T-cell (primary cell): ENCODE measurements at regions not wholly inside any gene's neighbourhood (a gene's known extent, or its start where the extent isn't known, plus 50 kb on each side); places are given as distances from the start of the nearest gene placed in this dataset.
"Not testable (repeated sequence)": the region's sequence is repeated elsewhere in the genome, so short reads cannot be mapped to it uniquely, and the experiment has no call there.

Experiments
- ATAC-seq, 4 experiments: fragments of 200-7000 bp in 3 of 4; fragments of 150-1000 bp in 1 of 4; cut with Tn5 transposase; replicated peaks in 1 of 4; 1 replicate in 3 of 4; 2 replicates in 1 of 4; pipeline ENCODE4 v1.10.0; 2021; ENCODE audit warnings: moderate library complexity in 3 of 4, mild to moderate bottlenecking in 2 of 4, moderate number of reproducible peaks in 1 of 4
- CTCF ChIA-PET, 2 donors: fragments of 300-600 bp; sonication (Branson Sonifier 250); formaldehyde crosslinking; loops; one replicate each; lab custom pipeline; 2022; ENCODE audit warnings: antibody characterized with exemption in 2 of 2; lab: Charles Lee
- POLR2A ChIA-PET, 2 donors: fragments of 300-600 bp; sonication (Branson Sonifier 250); formaldehyde crosslinking; loops; one replicate each; lab custom pipeline; 2022; ENCODE audit warnings: antibody characterized with exemption in 2 of 2; lab: Charles Lee
- DNase-seq, 35 experiments: peaks; one replicate each; pipeline versions ENCODE4 v3.0.0 to v3.0.0-alpha.2; 2013 to 2023
- H3K27ac ChIP-seq: one replicate; pipeline ENCODE4 v1.5.1; 2013; ENCODE audit warnings: low read length
- H3K27me3 ChIP-seq, 2 experiments: replicated peaks in 1 of 2; 1 replicate in 1 of 2; 2 replicates in 1 of 2; pipeline versions ENCODE4 v1.6.1 to v1.7.0; 2013; ENCODE audit warnings: low read length in 1 of 2, mixed read lengths in 1 of 2; ENCODE audit not compliant: control insufficient read depth in 2 of 2, insufficient read depth in 2 of 2; ENCODE audit errors: extremely low read depth in 1 of 2
- H3K36me3 ChIP-seq, 2 donors: 1 replicate in 1 of 2; 2 replicates in 1 of 2; pipeline versions ENCODE4 v1.6.1 to v1.7.0; 2013; ENCODE audit warnings: low read length in 1 of 2; ENCODE audit not compliant: control insufficient read depth in 2 of 2, insufficient read depth in 1 of 2; ENCODE audit errors: extremely low read depth in 1 of 2
- H3K4me1 ChIP-seq, 2 experiments: 1 replicate in 1 of 2; 2 replicates in 1 of 2; pipeline versions ENCODE4 v1.6.1 to v1.7.0; 2013; ENCODE audit warnings: low read length in 2 of 2, mixed read lengths in 1 of 2; ENCODE audit not compliant: insufficient read depth in 2 of 2, control insufficient read depth in 1 of 2; ENCODE audit errors: extremely low read depth in 1 of 2
- H3K4me3 ChIP-seq, 2 donors: 1 replicate in 1 of 2; 2 replicates in 1 of 2; pipeline versions ENCODE4 v1.5.1 to v1.7.0; 2013; ENCODE audit warnings: mild to moderate bottlenecking in 2 of 2, low read length in 1 of 2, moderate library complexity in 1 of 2; ENCODE audit not compliant: control insufficient read depth in 1 of 2; ENCODE audit errors: extremely low read depth in 1 of 2
- H3K9me3 ChIP-seq: 2 replicates; pipeline ENCODE4 v1.7.0; 2013
- H3K27ac Mint-ChIP-seq, 2 donors: one replicate each; pipeline ENCODE4 v1.8.0; 2020 to 2021; ENCODE audit warnings: mild to moderate bottlenecking in 2 of 2, mixed read lengths in 2 of 2
- H3K27me3 Mint-ChIP-seq, 2 donors: one replicate each; pipeline ENCODE4 v1.8.0; 2021 to 2022; ENCODE audit warnings: mixed read lengths in 2 of 2
- H3K36me3 Mint-ChIP-seq: one replicate; pipeline ENCODE4 v1.8.0; 2021; ENCODE audit warnings: mixed read lengths
- H3K4me1 Mint-ChIP-seq, 3 donors: one replicate each; pipeline ENCODE4 v1.8.0; 2020 to 2022; ENCODE audit warnings: mixed read lengths in 3 of 3, mild to moderate bottlenecking in 1 of 3
- H3K4me3 Mint-ChIP-seq, 3 donors: one replicate each; pipeline ENCODE4 v1.8.0; 2020 to 2022; ENCODE audit warnings: mild to moderate bottlenecking in 3 of 3, mixed read lengths in 3 of 3, moderate library complexity in 3 of 3
- H3K9me3 Mint-ChIP-seq, 3 donors: one replicate each; pipeline ENCODE4 v1.8.0; 2020 to 2022; ENCODE audit warnings: mixed read lengths in 3 of 3
- WGBS: methylation state at CpG from one replicate; pipeline ENCODE4 v1.1.5; 2013; ENCODE audit warnings: missing lambda C conversion rate; ENCODE audit not compliant: insufficient coverage; 5-methylcytosine and 5-hydroxymethylcytosine counted together

DNA sequence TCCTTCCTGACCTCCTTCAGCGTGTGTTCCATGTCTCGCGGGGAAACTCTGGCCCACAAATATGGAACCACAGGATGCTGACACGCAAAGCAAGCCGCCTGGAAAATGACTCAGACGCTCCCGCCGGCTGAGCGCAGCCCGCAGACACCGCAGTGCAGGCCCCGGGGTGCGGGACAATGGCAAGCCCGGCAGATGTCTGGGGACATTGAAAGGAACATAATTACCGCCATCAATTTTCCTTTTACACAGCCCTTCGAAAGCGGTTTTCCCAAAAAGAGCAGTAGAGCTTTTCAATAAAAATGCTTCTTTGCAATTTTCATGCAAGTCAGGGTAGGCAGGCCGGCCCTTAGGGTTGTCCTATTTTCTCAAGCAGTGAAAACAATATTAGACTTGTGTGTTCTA lies 159.2 kb upstream of the SH3BP4 start:
- ATAC-seq (no peak), DNase-seq (no peak)
- Histone ChIP-seq H3K36me3 (no peaks in the 10 kb centered on the region), H3K4me1 (no peaks in the 10 kb centered on the region), H3K4me3 (no peak overlapping the region), H3K27me3 (peaks cover 0 to 23% of the 10 kb centered on the region in 2 experiments), H3K27ac (no peak overlapping the region), H3K9me3 (no peaks in the 10 kb centered on the region)
- Mint-ChIP-seq H3K9me3 (no peaks in the 10 kb centered on the region), H3K27ac (no peak overlapping the region), H3K27me3 (peaks cover 15 to 22% of the 10 kb centered on the region in 2 donors), H3K36me3 (no peaks in the 10 kb centered on the region), H3K4me3 (no peak overlapping the region), H3K4me1 (no peaks in the 10 kb centered on the region)
- 96% methylated on average over 17 of the region's 18 CpGs for WGBS
- CTCF ChIA-PET: no interaction called here
- POLR2A ChIA-PET: no interaction called here

DNA sequence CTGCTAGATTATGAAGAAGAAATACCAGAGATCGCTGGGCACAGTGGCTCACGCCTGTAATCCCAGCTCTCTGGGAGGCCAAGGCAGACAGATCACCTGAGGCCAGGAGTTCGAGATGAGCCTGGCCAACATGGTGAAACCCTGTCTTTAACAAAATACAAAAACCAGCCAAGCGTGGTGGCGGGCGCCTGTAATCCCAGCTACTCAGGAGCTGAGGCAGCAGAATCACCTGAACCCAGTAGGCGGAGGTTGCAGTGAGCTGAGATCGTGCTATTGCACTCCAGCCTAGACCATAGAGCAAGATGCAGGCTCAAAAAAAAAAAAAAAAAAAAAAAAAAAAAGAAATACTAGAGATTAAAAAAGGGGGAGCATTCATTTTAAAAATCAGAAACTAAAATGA lies 159.7 kb upstream of the SH3BP4 start:
- peaks cover 0 to 26% of the 10 kb centered on the region in 2 experiments for H3K27me3 ChIP-seq
- not testable (repeated sequence) for ATAC-seq

DNA sequence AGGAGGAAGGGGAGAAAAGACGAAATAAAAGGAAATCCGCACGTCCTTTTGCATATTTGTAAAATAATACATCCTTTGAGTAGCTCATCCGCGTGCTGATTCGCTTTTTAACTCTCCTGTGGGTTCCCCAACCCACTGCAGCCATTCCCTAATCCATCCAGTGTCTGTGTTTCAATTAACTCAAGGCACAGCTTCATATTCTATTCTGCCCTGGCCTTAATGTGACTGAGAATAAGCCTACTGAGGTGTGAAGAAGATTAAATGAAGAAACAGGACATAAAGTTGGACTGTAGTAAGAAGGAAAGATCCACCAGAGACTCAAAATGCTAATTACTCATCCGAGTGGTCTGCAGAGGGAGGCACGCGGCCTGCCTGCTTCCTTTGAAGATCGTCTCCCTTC lies 161.4 kb upstream of the SH3BP4 start:
- WGBS: no CpG with 5 or more reads among the region's 10 CpGs
- Mint-ChIP-seq H3K4me1 (no peaks in the 10 kb centered on the region), H3K9me3 (no peaks in the 10 kb centered on the region), H3K27me3 (peaks cover 12 to 15% of the 10 kb centered on the region in 2 donors), H3K36me3 (no peaks in the 10 kb centered on the region), H3K27ac (no peak overlapping the region), H3K4me3 (no peak overlapping the region)
- no peak overlapping the region for H3K4me3 ChIP-seq
- no peaks in the 10 kb centered on the region for H3K36me3 ChIP-seq
- no peaks in the 10 kb centered on the region for H3K9me3 ChIP-seq
- H3K27me3 ChIP-seq: peaks cover 0 to 33% of the 10 kb centered on the region in 2 experiments
- ATAC-seq (no peak), DNase-seq (no peak)
- no peak overlapping the region for H3K27ac ChIP-seq
- no peaks in the 10 kb centered on the region for H3K4me1 ChIP-seq
- ChIA-PET POLR2A (no interaction called here), CTCF (interaction anchor here in 1 of 2 donors (0.7 kb wide), 1 partner anchor 1003 kb away, joined by 3 read pairs; no protein-coding TSS in a partner anchor)

More for the DNA sequence above, 159.7 kb upstream of the SH3BP4 start:
- H3K4me3 ChIP-seq, H3K9me3 Mint-ChIP-seq, H3K4me1 ChIP-seq, POLR2A ChIA-PET, H3K36me3 ChIP-seq, CTCF ChIA-PET, H3K27ac ChIP-seq, H3K4me1 Mint-ChIP-seq, H3K36me3 Mint-ChIP-seq, H3K27ac Mint-ChIP-seq, H3K9me3 ChIP-seq, DNase-seq, H3K4me3 Mint-ChIP-seq: not testable (repeated sequence)
- WGBS: 100% methylated on average over 1 of the region's 8 CpGs
- peaks cover 15 to 19% of the 10 kb centered on the region in 2 donors for H3K27me3 Mint-ChIP-seq

DNA sequence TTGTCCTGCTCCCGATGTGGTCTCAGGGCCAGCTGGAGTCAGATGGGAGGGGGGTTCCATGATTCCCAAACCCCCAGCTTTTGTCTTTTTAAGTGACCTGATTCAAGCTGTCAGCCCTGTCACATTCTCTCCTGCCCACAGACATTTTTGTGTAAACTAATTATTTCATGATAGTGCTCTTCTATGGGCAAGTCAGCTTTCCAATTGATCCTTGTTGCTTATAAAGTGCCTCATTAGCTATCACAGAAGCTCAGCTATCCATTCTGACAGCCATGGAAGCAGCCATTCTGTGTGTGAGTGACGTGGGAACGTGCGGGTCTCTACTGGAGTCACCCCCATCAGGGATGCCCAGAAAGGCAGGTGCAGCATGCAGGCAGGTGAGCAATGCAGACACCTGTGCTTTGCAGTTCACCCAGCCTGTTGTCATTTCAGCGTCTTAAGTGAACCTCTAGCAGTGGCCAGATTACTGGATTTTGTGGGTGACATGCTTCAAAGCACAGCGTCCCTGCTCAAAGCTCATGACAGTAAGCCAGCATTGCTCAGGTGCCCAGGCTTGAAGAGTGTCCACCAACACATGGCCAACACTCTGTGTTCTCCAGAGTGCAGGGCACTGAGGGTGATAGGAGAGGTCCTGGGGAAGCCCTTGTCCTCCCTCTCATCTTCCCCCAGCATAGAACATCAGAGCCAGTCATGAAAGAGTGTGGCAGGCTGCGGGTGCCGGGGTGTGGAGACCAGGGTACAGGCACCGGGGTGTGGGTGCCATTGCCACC lies 162.1 kb upstream of the SH3BP4 start:
- WGBS: 91% methylated on average over 5 of the region's 9 CpGs
- no peaks in the 10 kb centered on the region for H3K4me1 ChIP-seq
- ATAC-seq: no peak
- H3K27ac Mint-ChIP-seq: no peak overlapping the region
- H3K4me1 Mint-ChIP-seq: no peaks in the 10 kb centered on the region
- peaks cover 0 to 32% of the 10 kb centered on the region in 2 experiments for H3K27me3 ChIP-seq
- no peak overlapping the region for H3K4me3 Mint-ChIP-seq
- no peak overlapping the region for H3K27ac ChIP-seq
- no peak for DNase-seq
- no peaks in the 10 kb centered on the region for H3K9me3 Mint-ChIP-seq
- POLR2A ChIA-PET: no interaction called here
- peaks cover 9 to 12% of the 10 kb centered on the region in 2 donors for H3K27me3 Mint-ChIP-seq
- H3K36me3 Mint-ChIP-seq: no peaks in the 10 kb centered on the region
- no peaks in the 10 kb centered on the region for H3K36me3 ChIP-seq
- no peak overlapping the region for H3K4me3 ChIP-seq
- H3K9me3 ChIP-seq: no peaks in the 10 kb centered on the region
- CTCF ChIA-PET: no interaction called here

DNA sequence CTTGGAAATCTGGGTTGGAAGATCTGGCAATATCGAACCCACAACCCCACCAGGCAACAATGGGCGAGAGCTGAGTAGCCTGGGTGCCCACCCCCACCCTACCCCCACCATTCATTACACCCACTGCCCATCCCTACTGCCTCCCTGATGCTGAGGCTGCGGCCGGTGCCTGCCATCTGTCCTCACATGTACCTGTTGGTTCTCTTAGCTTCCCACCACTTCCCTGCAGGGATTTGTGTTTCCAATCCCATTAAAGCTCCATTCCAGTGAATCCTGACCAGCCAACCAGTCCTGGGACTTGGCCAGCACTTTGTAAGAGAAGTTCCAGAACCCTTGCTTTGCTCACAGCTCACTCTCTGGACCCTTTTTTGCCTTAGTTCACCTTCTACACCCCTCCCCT lies 163.0 kb upstream of the SH3BP4 start:
- ChIA-PET CTCF (no interaction called here), POLR2A (no interaction called here)
- H3K27me3 Mint-ChIP-seq: peaks cover 11 to 14% of the 10 kb centered on the region in 2 donors
- WGBS: 83% methylated on average over 2 of the region's 4 CpGs
- DNase-seq (no peak), ATAC-seq (no peak)
- no peak overlapping the region for H3K4me3 Mint-ChIP-seq
- Histone ChIP-seq H3K4me3 (no peak overlapping the region), H3K27ac (no peak overlapping the region), H3K36me3 (no peaks in the 10 kb centered on the region), H3K27me3 (peaks cover 0 to 31% of the 10 kb centered on the region in 2 experiments), H3K4me1 (no peaks in the 10 kb centered on the region), H3K9me3 (no peaks in the 10 kb centered on the region)
- no peaks in the 10 kb centered on the region for H3K36me3 Mint-ChIP-seq
- H3K27ac Mint-ChIP-seq: no peak overlapping the region
- no peaks in the 10 kb centered on the region for H3K4me1 Mint-ChIP-seq
- peaks cover 4 to 7% (median 7%) of the 10 kb centered on the region in 3 donors for H3K9me3 Mint-ChIP-seq

DNA sequence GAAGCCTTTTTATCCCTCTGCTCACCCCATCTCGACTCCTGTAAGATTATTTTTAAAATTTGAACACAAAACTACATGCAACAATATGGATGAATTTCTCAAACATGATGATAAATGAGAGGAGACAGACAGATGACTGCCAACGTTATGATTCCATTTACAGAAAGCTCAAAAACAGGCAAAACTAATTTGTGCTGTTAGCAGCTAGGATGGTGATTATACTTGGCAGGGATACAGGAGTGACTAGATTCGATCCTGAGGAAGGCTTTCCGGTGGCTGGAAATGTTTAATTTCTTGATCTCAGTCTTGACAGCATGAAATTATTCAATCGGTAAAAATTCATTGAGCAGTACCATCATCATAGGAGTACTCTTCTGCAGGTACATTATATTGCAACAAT lies 163.4 kb upstream of the SH3BP4 start:
- POLR2A ChIA-PET: no interaction called here
- no peak overlapping the region for H3K4me3 Mint-ChIP-seq
- no CpG with 5 or more reads among the region's 5 CpGs for WGBS

More for the DNA sequence above, 163.4 kb upstream of the SH3BP4 start:
- H3K4me1 ChIP-seq: no peaks in the 10 kb centered on the region
- H3K4me3 ChIP-seq: no peak overlapping the region
- H3K27me3 ChIP-seq: peaks cover 0 to 31% of the 10 kb centered on the region in 2 experiments
- CTCF ChIA-PET: no interaction called here
- H3K36me3 ChIP-seq: no peaks in the 10 kb centered on the region
- H3K9me3 Mint-ChIP-seq: peaks cover 8 to 11% (median 11%) of the 10 kb centered on the region in 3 donors
- no peaks in the 10 kb centered on the region for H3K36me3 Mint-ChIP-seq
- no peak overlapping the region for H3K27ac ChIP-seq
- H3K27ac Mint-ChIP-seq: no peak overlapping the region
- H3K4me1 Mint-ChIP-seq: no peaks in the 10 kb centered on the region
- no peak for DNase-seq
- H3K27me3 Mint-ChIP-seq: peaks cover 13 to 14% of the 10 kb centered on the region in 2 donors
- no peak for ATAC-seq
- H3K9me3 ChIP-seq: no peaks in the 10 kb centered on the region
